Activated CD8-positive, alpha-beta memory T cell treated with anti-CD3 and anti-CD28 coated beads, Interleukin-2, amount 10 ng/mL, durations not matched to agents 7 days and 5 days (primary cell): ENCODE measurements at regions not wholly inside any gene's neighbourhood (a gene's known extent, or its start where the extent isn't known, plus 50 kb on each side); places are given as distances from the start of the nearest gene placed in this dataset.

Experiments
- ATAC-seq: fragments of 150-1000 bp; cut with Tn5 transposase; one replicate; pipeline ENCODE4 v1.10.0; 2021; ENCODE audit warnings: moderate library complexity
- CTCF ChIA-PET: fragments of 350-600 bp; sonication (Branson Sonifier 250); formaldehyde crosslinking; loops from one replicate; lab custom pipeline; 2021; ENCODE audit warnings: antibody characterized with exemption; lab: Charles Lee
- DNase-seq: peaks from one replicate; pipeline ENCODE4 v3.0.0-alpha.2; 2020
- H3K27ac Mint-ChIP-seq: one replicate; pipeline ENCODE4 v1.8.0; 2021; ENCODE audit warnings: mild to moderate bottlenecking, mixed read lengths
- H3K27me3 Mint-ChIP-seq: one replicate; pipeline ENCODE4 v1.8.0; 2021; ENCODE audit warnings: mixed read lengths
- H3K36me3 Mint-ChIP-seq: one replicate; pipeline ENCODE4 v1.8.0; 2021; ENCODE audit warnings: mild to moderate bottlenecking, mixed read lengths
- H3K4me1 Mint-ChIP-seq: one replicate; pipeline ENCODE4 v1.8.0; 2021; ENCODE audit warnings: mixed read lengths
- H3K4me3 Mint-ChIP-seq: one replicate; pipeline ENCODE4 v1.8.0; 2021; ENCODE audit warnings: mild to moderate bottlenecking, moderate library complexity, mixed read lengths
- H3K9me3 Mint-ChIP-seq: one replicate; pipeline ENCODE4 v1.8.0; 2022; ENCODE audit warnings: low read depth, mixed read lengths

GRCh38 chr22:49237703-49238102 is 590.0 kb downstream of the BRD1 start:
- no peaks in the 10 kb centered on the region for H3K27me3 Mint-ChIP-seq
- CTCF ChIA-PET, result no interaction called here

GRCh38 chr22:49237279-49237678 is 590.4 kb downstream of the BRD1 start:
- H3K27me3 Mint-ChIP-seq, result no peaks in the 10 kb centered on the region
- H3K9me3 Mint-ChIP-seq, result no peaks in the 10 kb centered on the region
- no peak overlapping the region for H3K4me3 Mint-ChIP-seq
- peak; percentile 12 for DNase-seq
- no peaks in the 10 kb centered on the region for H3K4me1 Mint-ChIP-seq
- no peak for ATAC-seq
- no peaks in the 10 kb centered on the region for H3K36me3 Mint-ChIP-seq
- CTCF ChIA-PET, result no interaction called here
- no peak overlapping the region for H3K27ac Mint-ChIP-seq

More at GRCh38 chr22:49237703-49238102, 590.0 kb downstream of the BRD1 start:
- H3K9me3 Mint-ChIP-seq, result no peaks in the 10 kb centered on the region
- H3K4me1 Mint-ChIP-seq, result no peaks in the 10 kb centered on the region
- DNase-seq (no peak), ATAC-seq (no peak)
- H3K36me3 Mint-ChIP-seq, result no peaks in the 10 kb centered on the region
- H3K4me3 Mint-ChIP-seq, result no peak overlapping the region
- H3K27ac Mint-ChIP-seq, result no peak overlapping the region

- Mint-ChIP-seq H3K4me3 (no peak overlapping the region), H3K9me3 (no peaks in the 10 kb centered on the region)
These were observed 591.1 kb downstream of the BRD1 start for GRCh38 chr22:49236541-49237075.

GRCh38 chr22:49235463-49236300 is 592.0 kb downstream of the BRD1 start:
- DNase-seq (peak; percentile 14), ATAC-seq (no peak)
- Mint-ChIP-seq H3K4me1 (no peaks in the 10 kb centered on the region), H3K27me3 (no peaks in the 10 kb centered on the region), H3K36me3 (no peaks in the 10 kb centered on the region), H3K9me3 (no peaks in the 10 kb centered on the region), H3K4me3 (no peak overlapping the region), H3K27ac (no peak overlapping the region)
- CTCF ChIA-PET, result no interaction called here

More at GRCh38 chr22:49236541-49237075, 591.1 kb downstream of the BRD1 start:
- Mint-ChIP-seq H3K27me3 (no peaks in the 10 kb centered on the region), H3K4me1 (no peaks in the 10 kb centered on the region), H3K27ac (no peak overlapping the region), H3K36me3 (no peaks in the 10 kb centered on the region)
- ATAC-seq (no peak), DNase-seq (no peak)
- CTCF ChIA-PET, result no interaction called here

GRCh38 chr22:49234459-49234858 is 593.2 kb downstream of the BRD1 start:
- Mint-ChIP-seq H3K27me3 (no peaks in the 10 kb centered on the region), H3K4me3 (no peak overlapping the region), H3K36me3 (no peaks in the 10 kb centered on the region), H3K27ac (no peak overlapping the region), H3K4me1 (no peaks in the 10 kb centered on the region), H3K9me3 (no peaks in the 10 kb centered on the region)
- DNase-seq (peak; percentile 27), ATAC-seq (no peak)
- CTCF ChIA-PET, result no interaction called here

- CTCF ChIA-PET, result no interaction called here
- no peaks in the 10 kb centered on the region for H3K27me3 Mint-ChIP-seq
- peak; percentile 33 for DNase-seq
- H3K9me3 Mint-ChIP-seq, result no peaks in the 10 kb centered on the region
- no peaks in the 10 kb centered on the region for H3K4me1 Mint-ChIP-seq
- no peak overlapping the region for H3K4me3 Mint-ChIP-seq
- H3K36me3 Mint-ChIP-seq, result no peaks in the 10 kb centered on the region
- no peak overlapping the region for H3K27ac Mint-ChIP-seq
- no peak for ATAC-seq
These were observed 594.1 kb downstream of the BRD1 start for GRCh38 chr22:49233507-49234100.

- Mint-ChIP-seq H3K27ac (no peak overlapping the region), H3K9me3 (no peaks in the 10 kb centered on the region), H3K27me3 (no peaks in the 10 kb centered on the region), H3K4me3 (no peak overlapping the region), H3K4me1 (no peaks in the 10 kb centered on the region), H3K36me3 (no peaks in the 10 kb centered on the region)
- peak; percentile 23 for DNase-seq
- CTCF ChIA-PET, result no interaction called here
- ATAC-seq, result no peak
These were observed 595.2 kb downstream of the BRD1 start for GRCh38 chr22:49232319-49233067.

GRCh38 chr22:49230194-49230577 is 597.5 kb downstream of the BRD1 start:
- no peaks in the 10 kb centered on the region for H3K27me3 Mint-ChIP-seq
- no peak overlapping the region for H3K4me3 Mint-ChIP-seq

GRCh38 chr22:49229483-49230193 is 598.0 kb downstream of the BRD1 start:
- DNase-seq (peak; percentile 32), ATAC-seq (no peak)
- CTCF ChIA-PET, result no interaction called here
- Mint-ChIP-seq H3K4me1 (no peaks in the 10 kb centered on the region), H3K27me3 (no peaks in the 10 kb centered on the region), H3K36me3 (no peaks in the 10 kb centered on the region), H3K27ac (no peak overlapping the region), H3K4me3 (no peak overlapping the region), H3K9me3 (no peaks in the 10 kb centered on the region)

More at GRCh38 chr22:49230194-49230577, 597.5 kb downstream of the BRD1 start:
- DNase-seq (peak; percentile 34), ATAC-seq (no peak)
- CTCF ChIA-PET, result no interaction called here
- Mint-ChIP-seq H3K4me1 (no peaks in the 10 kb centered on the region), H3K36me3 (no peaks in the 10 kb centered on the region), H3K9me3 (no peaks in the 10 kb centered on the region), H3K27ac (no peak overlapping the region)

GRCh38 chr22:49228431-49229037 is 599.1 kb downstream of the BRD1 start:
- Mint-ChIP-seq H3K27me3 (no peaks in the 10 kb centered on the region), H3K36me3 (no peaks in the 10 kb centered on the region), H3K4me1 (no peaks in the 10 kb centered on the region), H3K9me3 (no peaks in the 10 kb centered on the region), H3K4me3 (no peak overlapping the region), H3K27ac (no peak overlapping the region)
- DNase-seq (peak; percentile 29), ATAC-seq (no peak)
- CTCF ChIA-PET, result no interaction called here

- no peak overlapping the region for H3K27ac Mint-ChIP-seq
- ATAC-seq (no peak), DNase-seq (no peak)
- H3K27me3 Mint-ChIP-seq, result no peaks in the 10 kb centered on the region
- H3K36me3 Mint-ChIP-seq, result no peaks in the 10 kb centered on the region
- CTCF ChIA-PET, result no interaction called here
- no peaks in the 10 kb centered on the region for H3K9me3 Mint-ChIP-seq
- H3K4me1 Mint-ChIP-seq, result no peaks in the 10 kb centered on the region
- no peak overlapping the region for H3K4me3 Mint-ChIP-seq
These were observed 600.0 kb downstream of the BRD1 start for GRCh38 chr22:49227670-49228069.

GRCh38 chr22:49226096-49226495 is 601.6 kb downstream of the BRD1 start:
- no peak for ATAC-seq
- H3K9me3 Mint-ChIP-seq, result no peaks in the 10 kb centered on the region

GRCh38 chr22:49224243-49224642 is 603.4 kb downstream of the BRD1 start:
- peaks cover 3% of the 10 kb centered on the region for H3K27me3 Mint-ChIP-seq
- H3K4me3 Mint-ChIP-seq, result no peak overlapping the region
- ATAC-seq, result no peak
- H3K9me3 Mint-ChIP-seq, result no peaks in the 10 kb centered on the region
- DNase-seq, result no peak
- H3K36me3 Mint-ChIP-seq, result no peaks in the 10 kb centered on the region
- no peaks in the 10 kb centered on the region for H3K4me1 Mint-ChIP-seq
- H3K27ac Mint-ChIP-seq, result no peak overlapping the region
- CTCF ChIA-PET, result no interaction called here

More at GRCh38 chr22:49226096-49226495, 601.6 kb downstream of the BRD1 start:
- CTCF ChIA-PET, result no interaction called here
- H3K36me3 Mint-ChIP-seq, result no peaks in the 10 kb centered on the region
- no peak overlapping the region for H3K27ac Mint-ChIP-seq
- DNase-seq, result no peak
- no peak overlapping the region for H3K4me3 Mint-ChIP-seq
- H3K4me1 Mint-ChIP-seq, result no peaks in the 10 kb centered on the region
- peaks cover 3% of the 10 kb centered on the region for H3K27me3 Mint-ChIP-seq
